GM18867 (cell line): ENCODE measurements at regions not wholly inside any gene's neighbourhood (a gene's known extent, or its start where the extent isn't known, plus 50 kb on each side); places are given as distances from the start of the nearest gene placed in this dataset.
"Not testable (repeated sequence)": the region's sequence is repeated elsewhere in the genome, so short reads cannot be mapped to it uniquely, and the experiment has no call there.

Experiments used
- ATAC-seq: cut with Tn5 transposase; IDR thresholded peaks from one replicate; pipeline ENCODE4 v1.9.1; 2021; ENCODE audit warnings: mild to moderate bottlenecking, moderate library complexity; ENCODE audit not compliant: unreplicated experiment

DNA sequence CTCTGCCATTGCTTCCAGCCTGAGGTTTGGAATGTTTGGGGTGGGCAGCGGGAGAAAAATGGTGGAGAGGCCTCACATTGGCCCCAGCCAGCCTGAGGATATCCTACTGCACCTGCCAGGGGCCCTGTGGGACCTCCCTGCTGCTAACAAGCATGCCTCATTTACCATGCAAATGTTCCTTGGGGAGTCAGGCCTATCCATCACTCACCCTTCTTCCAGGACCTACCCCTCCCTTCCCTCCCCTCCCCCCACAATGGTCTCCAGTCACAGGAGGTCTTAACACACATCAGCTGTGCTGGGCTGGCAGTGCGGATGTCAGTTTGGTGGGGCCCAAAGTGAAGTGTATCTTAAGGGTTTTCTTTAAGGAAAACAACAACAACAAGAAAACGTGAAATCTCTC, 139.2 kb downstream of the SHOX start:
- ATAC-seq: no peak

DNA sequence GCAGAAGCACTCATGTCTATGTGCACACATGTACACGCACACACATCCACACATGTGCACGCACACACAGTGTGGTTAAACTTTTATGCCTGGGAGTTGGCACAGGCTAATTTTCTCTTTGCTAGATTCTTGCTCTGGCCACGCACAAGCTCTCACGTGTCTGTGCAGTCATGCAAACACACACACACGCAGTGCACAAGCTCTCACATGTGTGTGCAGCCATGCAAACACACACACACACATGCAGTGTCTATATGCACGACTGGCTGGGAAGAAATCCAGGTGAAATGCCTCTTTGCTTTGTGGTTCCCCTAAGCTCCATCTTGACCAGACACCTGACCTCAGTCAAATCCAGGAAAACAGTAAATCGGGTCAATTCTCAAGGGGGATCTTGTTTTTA, 138.0 kb downstream of the SHOX start:
- no peak for ATAC-seq

DNA sequence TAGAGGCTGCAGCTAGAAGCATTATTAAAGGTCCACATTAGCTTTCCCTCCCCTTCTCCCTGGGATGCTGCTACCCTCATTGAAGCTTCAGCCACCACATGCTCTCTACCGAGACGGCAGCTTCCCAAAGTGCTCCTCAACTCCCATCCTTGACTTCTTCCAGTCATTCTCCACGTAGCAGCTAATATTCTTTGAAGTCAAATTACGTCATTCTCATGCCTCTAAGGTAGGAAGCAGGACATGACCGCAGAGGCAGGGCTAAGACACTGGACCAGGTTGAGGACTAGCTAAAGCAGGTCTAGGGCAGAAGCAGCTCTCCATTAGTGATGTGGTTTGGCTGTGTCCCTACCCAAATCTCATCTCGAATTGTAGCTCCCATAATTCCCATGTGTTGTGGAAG, 128.3 kb downstream of the SHOX start:
- no peak for ATAC-seq

DNA sequence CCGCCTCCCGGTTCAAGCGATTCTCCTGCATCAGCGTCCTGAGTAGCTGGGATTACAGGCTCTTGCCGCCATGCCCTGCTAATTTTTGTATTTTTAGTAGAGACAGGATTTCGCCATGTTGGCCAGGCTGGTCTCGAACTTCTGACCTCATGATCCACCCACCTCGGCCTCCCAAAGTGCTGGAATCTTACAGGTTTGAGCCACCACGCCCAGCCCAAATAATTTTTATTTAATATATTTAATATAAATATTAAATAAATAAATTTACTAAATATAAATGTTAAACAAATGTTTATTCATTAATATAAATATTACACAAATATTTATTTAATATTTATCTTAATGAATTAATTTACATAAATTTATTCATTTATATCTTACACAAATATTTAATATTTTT, 120.2 kb downstream of the SHOX start:
- no peak for ATAC-seq

DNA sequence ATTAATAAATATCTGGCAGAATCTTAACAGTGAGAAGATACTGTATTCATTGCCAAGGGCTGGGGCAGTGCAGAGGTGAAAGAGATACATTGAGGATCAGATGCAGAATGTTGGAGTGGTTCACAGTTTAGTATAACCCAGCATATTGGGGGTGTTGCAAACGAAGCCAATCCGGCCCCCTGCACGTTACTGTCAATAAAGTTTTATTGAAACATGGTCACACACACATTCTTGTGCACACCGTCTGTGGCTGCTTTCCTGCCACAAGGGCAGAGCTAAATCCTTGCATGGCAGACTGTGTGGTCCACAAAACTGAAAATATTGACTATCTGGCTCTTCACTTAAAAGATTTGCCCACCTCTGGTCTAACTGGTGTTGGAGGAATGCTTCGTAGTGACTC, 119.7 kb downstream of the SHOX start:
- ATAC-seq: no peak

DNA sequence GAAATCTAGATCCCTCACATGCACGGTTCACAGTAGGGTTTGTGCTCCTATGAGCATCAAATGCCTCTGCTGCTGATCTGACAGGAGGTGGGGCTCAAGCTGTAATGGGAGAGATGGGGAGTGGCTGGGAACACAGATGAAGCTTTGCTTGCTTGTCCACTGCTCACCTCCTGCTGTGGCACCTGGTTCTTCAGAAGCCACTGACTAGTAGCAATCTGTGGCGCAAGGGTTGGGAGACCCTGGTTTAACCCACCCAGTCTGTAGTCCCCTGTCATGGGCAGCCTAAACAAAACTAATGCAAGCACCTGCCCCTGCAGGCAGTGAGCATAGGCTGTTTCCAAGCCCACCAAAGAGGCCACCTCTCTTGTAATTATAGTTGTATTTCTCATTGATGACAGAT, 116.6 kb downstream of the SHOX start:
- ATAC-seq: no peak

DNA sequence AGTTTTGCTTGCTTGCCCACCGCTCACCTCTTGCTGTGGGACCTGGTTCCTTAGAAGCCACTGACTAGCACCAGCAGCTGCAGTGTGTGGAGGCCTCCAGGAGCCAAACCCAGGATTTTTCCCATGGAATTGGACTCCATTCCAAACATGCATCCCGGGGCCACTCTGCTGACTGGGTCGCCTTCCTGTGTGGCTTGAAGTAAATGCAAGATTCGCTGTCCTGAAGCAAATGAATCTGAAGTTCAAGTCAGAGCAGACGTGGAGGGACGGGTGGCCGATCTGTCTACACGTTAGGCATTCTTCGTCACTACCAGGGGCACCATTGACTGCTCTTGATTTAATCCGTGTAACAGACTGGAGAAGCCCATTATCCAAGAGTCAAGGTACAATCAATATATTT, 109.0 kb downstream of the SHOX start:
- no peak for ATAC-seq

DNA sequence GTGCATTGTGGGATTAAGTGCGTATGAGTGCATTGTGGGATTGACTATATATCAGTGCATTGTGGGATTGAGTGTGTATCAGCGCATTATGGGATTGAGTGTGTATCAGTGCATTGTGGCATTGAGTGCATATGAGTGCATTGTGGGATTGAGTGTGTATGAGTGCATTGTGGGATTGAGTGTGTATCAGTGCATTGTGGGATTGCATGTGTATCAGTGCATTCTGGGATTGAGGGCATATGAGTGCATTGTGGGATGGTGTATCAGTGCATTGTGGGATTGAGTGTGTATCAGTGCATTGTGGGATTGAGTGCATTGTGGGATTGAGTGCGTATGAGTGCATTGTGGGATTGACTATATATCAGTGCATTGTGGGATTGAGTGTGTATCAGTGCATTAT, 106.4 kb downstream of the SHOX start:
- not testable (repeated sequence) for ATAC-seq

DNA sequence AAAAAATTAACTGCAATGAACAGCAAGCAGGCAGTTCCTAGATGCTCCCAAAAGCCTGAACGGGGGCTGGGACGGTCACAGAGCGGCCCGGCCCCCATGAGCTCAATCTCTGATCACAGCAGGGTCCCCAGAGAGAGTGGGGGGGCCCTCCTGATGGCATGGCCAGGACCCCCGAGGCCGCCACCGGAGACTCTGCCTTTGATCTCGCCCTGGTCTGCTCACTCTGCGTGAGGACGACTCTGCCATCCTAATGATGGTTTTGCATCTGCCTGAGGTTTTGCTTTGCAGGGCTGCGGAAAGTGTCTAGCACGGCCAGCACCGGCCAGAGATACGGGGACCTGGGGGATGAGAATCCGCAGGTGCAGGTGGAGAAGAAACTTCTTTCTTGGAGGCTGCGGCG, 103.8 kb downstream of the SHOX start:
- no peak for ATAC-seq

DNA sequence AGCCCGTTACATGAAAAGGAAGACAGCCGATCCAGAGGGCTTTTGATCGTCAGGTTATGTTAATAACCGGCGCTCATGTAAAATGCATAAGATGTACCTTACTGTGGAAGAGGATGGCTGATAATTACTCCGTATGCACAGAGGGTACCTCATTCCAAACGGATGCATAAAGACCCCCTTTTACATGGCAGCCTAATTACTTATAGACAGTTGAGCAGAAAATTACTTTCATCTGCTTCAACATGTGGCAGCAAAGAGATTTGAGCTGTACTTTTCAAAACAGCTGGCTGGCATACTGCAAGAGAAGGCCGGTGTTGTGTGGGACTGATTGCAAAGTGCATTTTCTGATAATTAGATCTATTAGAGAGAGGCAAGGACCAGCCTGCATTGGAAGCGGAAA, 103.4 kb downstream of the SHOX start:
- no peak for ATAC-seq

DNA sequence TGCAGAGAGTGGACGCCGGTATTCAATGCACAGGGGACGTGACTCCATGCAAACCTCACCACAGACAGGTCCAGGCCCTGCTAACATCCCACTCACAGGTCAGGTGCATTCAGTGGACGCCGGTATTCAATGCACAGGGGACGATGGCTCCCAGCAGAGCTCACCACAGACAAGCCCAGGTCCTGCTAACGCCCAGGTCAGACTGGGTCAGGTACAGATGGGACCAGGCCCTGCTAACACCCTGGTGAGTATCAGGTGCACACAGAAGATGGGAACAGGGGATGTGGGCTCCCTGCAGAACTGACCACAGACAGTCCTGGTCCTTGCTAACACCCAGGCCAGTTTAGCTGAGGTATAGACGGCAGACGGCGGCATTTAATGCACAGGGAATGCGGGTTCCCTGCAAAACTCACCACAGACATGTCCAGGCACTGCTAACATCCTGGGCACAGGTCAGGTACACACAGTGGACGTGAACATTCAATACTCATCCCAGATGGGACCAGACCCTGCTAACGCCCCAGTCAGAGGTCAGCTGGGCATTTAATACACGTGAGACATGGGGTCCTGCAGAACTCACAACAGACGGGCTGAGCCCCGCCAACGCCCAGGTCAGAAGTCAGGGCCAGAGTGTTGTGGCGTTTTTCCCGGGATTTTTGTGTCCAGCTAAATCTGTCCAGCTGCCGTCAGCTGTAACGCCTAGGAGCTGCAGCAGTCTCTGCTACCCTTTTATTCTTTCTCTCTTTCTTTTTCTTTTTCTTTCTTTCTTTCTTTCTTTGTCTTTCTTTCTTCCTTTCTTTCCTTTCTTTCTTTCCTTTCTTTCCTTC, 99.2 kb downstream of the SHOX start:
- ATAC-seq: no peak

DNA sequence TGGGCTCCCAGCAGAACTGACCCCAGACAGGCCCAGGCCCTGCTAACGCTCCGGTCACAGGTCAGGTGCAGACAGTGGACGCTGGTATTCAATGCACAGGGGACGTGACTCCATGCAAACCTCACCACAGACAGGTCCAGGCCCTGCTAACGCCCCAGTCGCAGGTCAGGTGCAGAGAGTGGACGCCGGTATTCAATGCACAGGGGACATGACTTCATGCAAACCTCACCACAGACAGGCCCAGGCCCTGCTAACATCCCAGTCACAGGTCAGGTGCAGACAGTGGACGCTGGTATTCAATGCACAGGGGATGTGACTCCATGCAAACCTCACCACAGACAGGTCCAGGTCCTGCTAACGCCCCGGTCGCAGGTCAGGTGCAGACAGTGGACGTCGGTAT, 98.5 kb downstream of the SHOX start:
- not testable (repeated sequence) for ATAC-seq

DNA sequence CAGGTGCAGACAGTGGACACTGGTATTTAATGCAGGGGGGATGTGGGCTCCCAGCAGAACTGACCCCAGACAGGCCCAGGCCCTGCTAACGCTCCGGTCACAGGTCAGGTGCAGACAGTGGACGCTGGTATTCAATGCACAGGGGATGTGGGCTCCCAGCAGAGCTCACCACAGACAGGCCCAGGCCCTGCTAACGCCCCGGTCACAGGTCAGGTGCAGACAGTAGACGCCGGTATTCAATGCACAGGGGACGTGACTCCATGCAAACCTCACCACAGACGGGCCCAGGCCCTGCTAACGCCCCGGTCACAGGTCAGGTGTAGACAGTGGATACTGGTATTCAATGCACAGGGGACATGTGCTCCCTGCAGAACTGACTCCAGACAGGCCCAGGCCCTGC, 98.0 kb downstream of the SHOX start:
- ATAC-seq: not testable (repeated sequence)

DNA sequence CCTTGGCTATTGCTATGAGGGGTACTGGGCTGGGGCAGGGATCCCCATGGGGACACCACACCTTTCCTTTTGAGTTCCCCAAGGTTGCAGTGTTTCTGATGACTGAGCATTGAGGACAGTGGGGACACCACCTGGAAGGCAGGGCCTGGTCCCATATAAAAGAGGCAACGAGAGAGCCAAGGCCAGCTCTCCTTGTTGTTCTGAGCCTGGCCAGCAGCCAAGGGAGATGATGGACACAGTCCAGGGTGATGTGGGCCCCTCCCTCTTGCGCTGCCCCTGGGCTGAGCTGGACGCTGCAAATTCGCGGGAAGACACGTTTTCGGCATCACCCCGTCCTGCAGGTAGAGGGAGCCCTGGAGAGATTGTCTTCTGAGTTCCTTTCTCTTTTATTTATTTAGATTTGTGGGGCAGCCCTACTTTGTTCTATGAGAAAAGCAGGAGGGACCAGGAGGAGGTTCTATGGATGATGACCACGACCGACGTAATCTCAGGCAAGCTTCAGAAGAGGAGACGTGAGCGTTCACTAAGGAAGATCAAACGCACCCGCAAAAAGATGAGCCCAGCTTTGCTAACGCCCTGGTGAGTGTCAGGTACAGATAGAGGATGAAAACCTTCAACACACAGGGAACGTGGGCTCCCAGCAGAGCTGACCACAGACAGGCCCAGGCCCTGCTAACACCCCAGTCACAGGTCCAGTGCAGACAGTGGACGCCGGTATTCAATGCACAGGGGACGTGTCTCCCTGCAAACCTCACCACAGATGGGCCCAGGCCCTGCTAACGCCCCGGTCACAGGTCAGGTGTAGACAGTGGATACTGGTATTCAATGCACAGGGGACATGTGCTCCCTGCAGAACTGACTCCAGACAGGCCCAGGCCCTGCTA, 97.4 kb downstream of the SHOX start:
- ATAC-seq: no peak

DNA sequence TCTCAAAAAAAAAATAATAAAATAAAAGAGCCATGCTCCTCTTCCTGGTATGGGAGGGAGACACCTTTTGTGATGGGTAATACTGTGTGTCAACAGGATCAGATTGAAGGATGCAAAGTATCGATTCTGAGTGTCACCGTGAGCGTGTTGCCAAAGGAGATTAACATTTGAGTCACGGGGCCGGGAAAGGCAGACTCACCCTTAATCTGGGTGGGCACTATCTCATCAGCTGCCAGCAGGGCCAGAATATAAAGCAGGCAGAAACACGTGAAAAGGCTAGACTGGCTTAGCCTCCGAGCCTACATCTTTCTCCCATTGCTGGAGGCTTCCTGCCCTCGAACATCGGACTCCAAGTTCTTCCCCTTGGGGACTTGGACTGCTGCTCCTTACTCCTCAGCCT, 95.4 kb downstream of the SHOX start:
- ATAC-seq: no peak

DNA sequence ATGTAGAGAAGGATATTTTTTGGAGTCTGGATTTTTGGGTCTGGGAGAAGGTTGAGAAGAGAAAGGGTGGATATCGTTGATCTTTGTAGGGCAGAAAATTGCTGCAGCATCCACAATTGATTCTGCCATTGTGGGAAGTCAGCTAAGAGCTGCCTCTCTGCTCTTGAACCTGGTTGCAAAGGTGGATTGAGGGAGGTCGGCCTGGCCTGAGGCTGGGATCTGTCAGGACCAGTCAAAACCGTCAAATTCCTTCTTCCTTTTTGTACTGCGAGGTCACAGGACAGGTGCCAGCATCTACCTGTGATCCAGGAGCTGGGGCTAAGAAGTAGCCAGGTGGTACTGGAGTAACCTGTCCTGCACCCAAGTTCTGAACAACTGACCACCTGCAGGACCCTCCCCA, 93.7 kb downstream of the SHOX start:
- ATAC-seq: no peak

DNA sequence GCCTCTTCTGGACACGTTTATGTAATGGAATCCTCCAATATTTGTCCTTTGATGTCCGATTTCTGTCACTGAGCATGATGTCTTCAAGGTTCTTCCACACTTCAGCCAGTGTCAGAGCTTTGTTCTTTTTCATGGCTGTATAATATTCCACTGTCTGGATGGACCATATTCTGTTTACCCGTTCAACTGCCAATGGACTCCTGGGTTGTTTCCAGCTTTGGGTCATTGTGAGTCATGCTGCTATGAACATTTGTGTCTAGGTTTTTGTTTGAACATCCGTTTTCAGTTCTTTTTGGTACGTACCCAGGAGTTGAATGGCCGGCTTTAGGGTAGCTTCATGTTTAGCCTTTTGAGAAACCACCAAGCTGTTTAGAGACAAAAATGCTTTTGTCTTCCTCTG, 93.2 kb downstream of the SHOX start:
- no peak for ATAC-seq

DNA sequence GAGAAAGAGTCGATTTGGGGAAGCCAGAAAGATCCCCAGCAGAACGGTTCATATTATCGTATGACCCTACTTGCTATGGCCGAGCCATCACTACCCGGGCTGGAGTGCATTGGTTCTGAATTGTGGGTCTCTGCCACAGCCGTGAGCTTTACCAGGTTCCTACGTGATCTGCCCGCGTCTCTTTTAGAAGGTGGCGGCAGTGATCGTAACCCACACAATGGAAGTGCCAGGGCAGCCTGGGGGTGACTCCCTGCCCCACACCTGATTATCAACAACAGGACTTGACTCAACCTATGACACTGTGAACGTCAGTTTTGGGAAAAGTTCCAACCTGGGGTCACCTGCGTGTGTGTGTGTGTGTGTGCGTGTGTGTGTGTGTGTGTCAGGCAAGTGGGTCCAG, 90.8 kb downstream of the SHOX start:
- ATAC-seq: no peak

DNA sequence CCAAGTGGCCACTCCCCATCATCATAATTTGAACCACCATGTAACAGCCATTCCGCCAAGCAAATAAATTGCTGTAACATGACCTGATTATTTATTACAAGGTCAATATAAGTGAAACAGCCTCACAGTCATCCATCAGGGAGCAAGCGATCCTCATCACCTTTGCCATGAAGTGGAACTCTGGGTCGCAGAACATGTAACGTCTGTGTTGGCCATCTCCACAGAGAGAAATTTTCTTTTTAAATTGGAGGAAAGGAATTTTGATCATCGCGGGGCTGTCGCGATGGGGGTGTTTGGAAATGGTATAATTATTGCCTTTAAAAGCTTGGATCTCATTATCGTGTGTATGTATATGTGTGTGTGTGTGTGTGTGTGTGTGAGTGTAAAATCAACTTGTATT, 90.2 kb downstream of the SHOX start:
- no peak for ATAC-seq

DNA sequence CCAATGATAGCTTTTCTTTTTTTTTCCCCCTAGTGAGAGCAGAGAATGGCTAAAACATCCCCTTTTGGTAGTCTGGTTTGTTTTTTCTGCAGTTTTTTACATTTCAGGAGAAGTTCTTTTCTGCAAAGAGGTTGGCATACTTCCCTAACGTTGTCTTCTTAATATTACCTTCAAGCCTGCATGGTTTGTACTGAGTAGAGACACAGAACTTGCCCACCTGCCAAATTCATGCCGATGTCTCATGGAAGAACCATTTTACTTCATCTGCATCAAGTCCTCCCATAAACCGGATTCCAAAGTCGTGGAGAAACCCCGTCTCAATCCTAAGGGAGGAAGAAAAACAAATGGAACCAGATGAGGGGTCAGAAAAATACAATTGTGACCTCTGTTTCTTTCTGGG, 89.7 kb downstream of the SHOX start:
- no peak for ATAC-seq

DNA sequence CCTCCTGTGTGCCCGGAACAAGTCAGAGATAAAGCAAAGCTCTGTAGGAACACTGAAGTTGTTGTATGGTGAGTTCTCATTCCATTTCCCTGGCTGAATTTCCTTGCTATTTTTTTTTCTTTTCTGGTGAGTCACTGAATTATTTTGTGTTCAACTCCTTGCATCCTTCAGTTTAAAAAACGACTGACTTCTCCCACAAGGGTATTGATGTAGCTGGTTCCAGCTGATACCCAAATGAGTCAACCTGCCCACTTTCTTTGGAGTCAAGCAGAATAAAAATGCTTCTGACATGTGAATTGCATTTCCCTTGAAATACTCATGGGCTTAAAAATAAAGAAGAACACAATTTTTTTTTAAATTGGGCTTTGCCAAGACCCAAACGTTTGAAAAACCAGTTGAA, 85.5 kb downstream of the SHOX start:
- no peak for ATAC-seq

DNA sequence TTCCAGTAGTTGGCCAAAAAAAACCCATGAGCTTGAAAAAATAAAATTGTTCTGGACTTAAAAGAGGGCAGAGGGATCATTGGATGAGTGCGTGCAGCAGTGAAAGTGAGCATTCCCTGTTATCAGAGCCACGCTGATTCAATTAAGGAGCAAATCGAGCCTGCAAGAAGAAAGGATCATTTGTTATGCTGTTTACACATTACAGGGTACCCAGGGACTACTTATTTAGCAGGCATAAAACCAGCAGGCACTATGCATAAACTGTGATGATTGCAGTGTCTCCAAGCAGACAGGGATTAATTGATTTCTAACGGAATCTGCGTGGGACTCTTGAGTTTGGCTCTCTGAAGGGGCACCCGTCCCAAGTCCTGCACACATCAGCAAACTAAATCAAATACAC, 83.5 kb downstream of the SHOX start:
- no peak for ATAC-seq
